Brain microvascular endothelial cell (primary cell): ENCODE measurements at regions not wholly inside any gene's neighbourhood (a gene's known extent, or its start where the extent isn't known, plus 50 kb on each side); places are given as distances from the start of the nearest gene placed in this dataset.
"Not testable (repeated sequence)": the region's sequence is repeated elsewhere in the genome, so short reads cannot be mapped to it uniquely, and the experiment has no call there.

Experiments
- DNase-seq: peaks from one replicate; pipeline ENCODE4 v3.0.0-alpha.2; 2020
- H3K27ac ChIP-seq: fragments of 250-450 bp; sonication (Bioruptor Pico); 2 replicates; pipeline ENCODE4 v1.5.1; 2020; ENCODE audit warnings: mild to moderate bottlenecking, moderate library complexity
- H3K27me3 ChIP-seq: fragments of 250-450 bp; sonication (Bioruptor Pico); replicated peaks from 2 replicates; pipeline ENCODE4 v1.5.1; 2020; ENCODE audit warnings: mild to moderate bottlenecking
- H3K36me3 ChIP-seq: fragments of 250-450 bp; sonication (Bioruptor Pico); replicated peaks from 2 replicates; pipeline ENCODE4 v1.5.1; 2020; ENCODE audit warnings: mild to moderate bottlenecking
- H3K4me3 ChIP-seq: 2 replicates; pipeline ENCODE4 v1.5.1; 2011; ENCODE audit warnings: low read depth, mild to moderate bottlenecking, control low read depth, low read length, moderate library complexity
- CTCF ChIP-seq: IDR thresholded peaks from 2 replicates; pipeline ENCODE4 v1.5.1; 2011; ENCODE audit warnings: low read depth, mild to moderate bottlenecking, moderate library complexity, low read length, control low read depth, inconsistent platforms; ENCODE audit errors: missing control alignments
- in situ Hi-C: cut with HindIII; loops from 2 replicates; pipeline ENCODE4 v1.10.0; 2017; ENCODE audit warnings: low sequenced_read_pairs, low pct_ligation_motif_present

DNA sequence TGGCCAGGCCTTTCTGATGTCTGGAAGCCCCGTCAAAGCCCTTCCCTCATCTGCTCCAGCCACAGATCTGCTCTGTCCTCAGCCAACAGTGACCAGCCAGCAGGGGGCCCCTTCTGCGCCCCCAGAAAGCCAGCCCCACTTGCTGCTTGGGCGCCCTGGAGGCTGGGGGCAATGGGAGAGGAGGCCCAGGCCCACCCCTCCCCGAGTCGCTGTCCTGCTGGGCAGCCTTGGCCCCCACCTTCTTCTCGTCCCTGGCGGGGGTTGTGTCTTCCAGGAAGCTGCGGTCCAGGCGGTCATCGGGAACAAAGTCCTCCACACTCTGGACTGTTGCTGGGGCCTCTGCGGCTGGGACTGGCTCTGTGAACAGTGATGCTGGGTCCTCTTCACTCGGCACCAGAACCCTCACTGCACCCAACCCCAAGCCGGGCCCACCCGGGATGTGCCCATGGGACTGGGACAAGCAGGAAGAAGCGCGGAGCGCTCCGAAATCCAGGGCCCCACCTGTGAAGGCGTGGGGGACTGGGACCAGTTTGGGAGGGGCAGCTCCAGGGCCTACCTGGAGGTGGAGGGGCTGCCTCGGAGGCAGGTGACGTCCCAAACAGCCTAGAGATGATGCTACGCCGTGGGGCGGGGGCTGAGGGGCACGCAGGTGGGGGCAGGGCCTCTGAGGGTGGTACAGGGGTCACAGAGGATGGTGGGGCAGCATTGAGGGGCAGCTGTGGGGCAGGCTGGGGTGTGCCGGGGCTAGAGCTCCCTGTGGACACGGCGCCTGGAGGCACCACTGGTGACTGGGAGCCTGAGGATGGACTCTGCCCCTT is 257.6 kb downstream of the ANKRD30B start:
- Histone ChIP-seq H3K27me3 (no peaks in the 10 kb centered on the region), H3K4me3 (no peak overlapping the region), H3K36me3 (no peaks in the 10 kb centered on the region), H3K27ac (no peak overlapping the region)
- in situ Hi-C loops = no loop called here
- no peak for TF ChIP-seq CTCF
- DNase-seq = no peak

DNA sequence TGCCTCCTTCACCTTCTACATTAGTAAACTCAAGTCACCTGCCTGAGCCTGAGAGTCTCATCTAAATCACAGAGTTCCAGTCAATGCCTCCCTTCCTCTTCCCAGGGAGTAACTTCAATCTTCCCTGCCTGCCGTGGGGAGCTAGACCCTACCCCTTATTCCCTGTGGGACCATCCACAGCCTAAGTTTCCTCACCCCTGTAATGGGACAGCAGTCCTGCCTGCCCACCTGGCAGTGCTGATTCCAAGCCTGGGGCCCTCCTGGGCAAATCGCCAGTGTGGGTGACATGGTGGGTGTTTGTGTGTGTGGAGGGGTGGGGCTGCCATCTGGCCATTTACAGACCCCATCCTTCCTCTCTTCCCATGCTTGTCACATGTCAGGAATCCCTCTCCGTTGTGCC is 258.6 kb downstream of the ANKRD30B start:
- DNase-seq, H3K36me3 ChIP-seq, H3K27me3 ChIP-seq, H3K4me3 ChIP-seq, H3K27ac ChIP-seq, in situ Hi-C loops: not testable (repeated sequence)

- in situ Hi-C loops, H3K4me3 ChIP-seq, DNase-seq, H3K36me3 ChIP-seq, H3K27me3 ChIP-seq, H3K27ac ChIP-seq: not testable (repeated sequence)
Observed at GRCh38 chr18:15026041-15026440, 278.1 kb downstream of the ANKRD30B start.

DNA sequence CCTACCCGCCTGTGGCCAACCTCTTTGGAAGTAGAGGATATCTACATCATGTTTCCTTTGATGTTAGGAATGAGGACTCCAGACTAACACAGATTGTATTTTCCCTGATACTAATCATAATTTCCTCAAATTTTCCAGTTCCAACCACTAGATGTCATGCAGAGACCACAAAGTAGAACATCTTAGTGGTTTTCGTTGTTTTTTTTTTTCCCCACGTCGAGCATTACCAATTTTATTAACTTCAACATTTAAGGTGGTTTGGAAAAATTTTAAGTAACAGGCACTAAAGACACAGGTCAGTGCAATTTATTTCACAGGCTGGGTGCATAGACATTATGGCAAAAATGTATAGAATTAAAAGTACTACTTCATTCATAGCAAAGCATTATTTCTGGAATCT is 280.1 kb downstream of the ANKRD30B start:
- in situ Hi-C loops, DNase-seq, H3K4me3 ChIP-seq: not testable (repeated sequence)

DNA sequence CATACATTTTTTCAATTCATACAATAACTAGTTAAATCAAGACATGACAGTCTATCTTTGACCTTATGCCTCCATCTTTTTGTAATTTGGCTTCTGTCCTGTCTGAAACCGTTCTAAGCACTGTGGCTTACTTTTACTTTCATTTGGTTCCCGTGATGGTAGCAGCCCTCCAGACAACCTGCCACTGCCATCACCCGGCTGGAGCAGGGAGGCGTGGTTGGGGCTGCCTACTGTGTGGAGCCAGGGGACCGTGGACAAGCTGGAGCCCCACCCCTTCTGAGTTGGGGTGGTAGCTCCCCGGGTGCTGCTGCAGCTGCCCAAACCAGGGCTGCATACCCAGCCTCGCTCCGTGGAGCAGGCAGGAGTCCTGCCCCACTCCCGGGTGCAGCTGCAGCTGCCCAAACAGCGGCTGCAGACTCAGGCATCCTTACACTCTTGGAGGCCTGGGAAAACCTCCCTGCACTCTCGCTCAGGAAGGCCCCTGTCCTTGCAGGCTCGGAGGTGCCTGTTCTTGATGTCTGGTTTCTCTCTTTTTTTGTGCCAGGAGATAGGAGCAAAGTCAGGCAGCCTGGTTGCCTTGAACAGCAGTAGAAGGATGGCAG is 312.4 kb downstream of the ANKRD30B start:
- H3K4me3 ChIP-seq, H3K27me3 ChIP-seq, in situ Hi-C loops, DNase-seq, H3K36me3 ChIP-seq, H3K27ac ChIP-seq: not testable (repeated sequence)

More for the DNA sequence above, 280.1 kb downstream of the ANKRD30B start:
- H3K27ac ChIP-seq, H3K27me3 ChIP-seq, H3K36me3 ChIP-seq: not testable (repeated sequence)

DNA sequence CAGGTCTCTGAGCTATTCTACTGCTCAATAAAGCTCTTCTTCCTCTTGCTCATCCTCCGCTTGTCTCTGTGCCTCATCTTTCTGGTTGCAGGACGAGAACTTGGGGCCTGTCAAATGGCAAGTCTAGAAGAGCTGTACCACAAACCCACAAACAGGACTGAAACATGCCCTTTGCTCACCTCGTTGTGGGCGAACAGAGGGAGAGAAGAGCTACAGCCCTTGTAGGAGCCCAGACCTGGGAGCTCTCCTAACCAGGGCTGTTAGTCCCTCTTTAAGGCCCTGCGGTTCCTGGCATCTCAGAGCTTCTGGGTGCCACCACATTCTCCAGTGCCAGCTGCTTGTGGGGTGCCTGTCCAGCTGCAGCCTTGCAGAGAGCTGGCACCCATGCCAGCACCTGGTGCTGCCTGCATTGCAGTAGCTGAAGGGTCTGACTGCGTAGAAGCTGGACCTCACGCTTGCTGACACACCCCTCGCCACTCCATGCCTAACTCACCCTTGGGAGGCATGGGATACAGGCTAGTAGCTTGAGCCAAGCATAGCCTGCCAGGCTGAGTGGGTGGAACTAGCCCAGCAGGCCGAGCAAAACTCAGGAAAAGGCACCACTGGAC is 313.4 kb downstream of the ANKRD30B start:
- H3K4me3 ChIP-seq, in situ Hi-C loops, DNase-seq, H3K36me3 ChIP-seq, H3K27ac ChIP-seq, H3K27me3 ChIP-seq: not testable (repeated sequence)

DNA sequence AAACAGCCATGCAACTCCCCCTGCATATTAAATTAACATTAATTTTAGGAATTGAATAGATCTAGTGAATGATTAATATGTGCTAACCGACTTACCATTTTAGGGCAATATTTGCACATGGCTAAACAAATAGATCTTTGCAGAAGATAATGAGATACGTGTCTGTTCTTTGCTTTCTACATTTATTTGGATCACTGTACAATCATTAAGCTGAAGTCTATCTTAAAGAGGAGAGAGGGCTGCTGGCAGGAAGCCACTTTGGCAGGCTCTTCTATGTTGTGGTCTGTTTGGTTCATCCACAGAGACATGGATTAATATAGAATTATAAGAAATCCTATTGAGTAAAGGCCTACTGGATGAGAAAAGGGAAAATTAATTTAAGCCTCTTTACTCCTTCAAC is 318.5 kb downstream of the ANKRD30B start:
- DNase-seq, H3K4me3 ChIP-seq, H3K27me3 ChIP-seq, H3K27ac ChIP-seq, in situ Hi-C loops, H3K36me3 ChIP-seq: not testable (repeated sequence)

GRCh38 chr18:15071311-15071710 is 323.3 kb downstream of the ANKRD30B start:
- in situ Hi-C loops, H3K36me3 ChIP-seq, H3K27ac ChIP-seq, DNase-seq, H3K4me3 ChIP-seq, H3K27me3 ChIP-seq: not testable (repeated sequence)
